PC-3 (cell line): ENCODE measurements at regions not wholly inside any gene's neighbourhood (a gene's known extent, or its start where the extent isn't known, plus 50 kb on each side); places are given as distances from the start of the nearest gene placed in this dataset.
A peak's percentile ranks its signal among the peaks of the same experiment; 100 is the strongest.

ENCODE experiments used
- ATAC-seq: fragments of 200-7000 bp; cut with Tn5 transposase; 2 replicates; pipeline ENCODE4 v1.9.1; 2020; ENCODE audit warnings: mild to moderate bottlenecking, moderate library complexity
- BruUV-seq: library from RNA; stranded (reverse); fragments of 400-500 nt; replicated peaks from 2 replicates; lab custom pipeline; 2021; lab: Mats Ljungman, UMichigan
- CTCF ChIA-PET: fragments of 300-600 bp; sonication (Branson Sonifier 250); formaldehyde crosslinking; loops from one replicate; lab custom pipeline; 2022; ENCODE audit warnings: antibody characterized with exemption; lab: Charles Lee
- POLR2A ChIA-PET: fragments of 300-600 bp; sonication (Branson Sonifier 250); formaldehyde crosslinking; loops from one replicate; lab custom pipeline; 2022; ENCODE audit warnings: antibody characterized with exemption; ENCODE audit not compliant: unreplicated experiment; lab: Charles Lee
- DNase-seq: peaks from one replicate; pipeline ENCODE4 v3.0.0-alpha.2; 2015
- H2AFZ ChIP-seq: fragments of 300-600 bp; sonication (generic); 2 replicates; pipeline ENCODE4 v1.6.0; 2016; ENCODE audit warnings: antibody characterized with exemption, low read length
- H3F3A ChIP-seq: fragments of 300-600 bp; sonication (generic); one replicate; pipeline ENCODE4 v1.6.0; 2017; ENCODE audit warnings: antibody characterized with exemption, low read length, control low read depth, mild to moderate bottlenecking; ENCODE audit not compliant: unreplicated experiment
- H3K27ac ChIP-seq: fragments of 300-600 bp; sonication (generic); 2 replicates; pipeline ENCODE4 v1.5.1; 2016; ENCODE audit warnings: mild to moderate bottlenecking, low read length
- H3K27me3 ChIP-seq: fragments of 300-600 bp; sonication (generic); 2 replicates; pipeline ENCODE4 v1.6.1; 2016; ENCODE audit warnings: low read length, mixed read lengths
- H3K36me3 ChIP-seq: fragments of 300-600 bp; sonication (generic); 2 replicates; pipeline ENCODE4 v1.6.1; 2016; ENCODE audit warnings: low read depth, mixed run types, low read length, mixed read lengths
- H3K4me1 ChIP-seq: fragments of 300-600 bp; sonication (generic); 2 replicates; pipeline ENCODE4 v1.5.1; 2016; ENCODE audit warnings: low read length; ENCODE audit not compliant: insufficient read depth
- H3K4me2 ChIP-seq: fragments of 300-600 bp; sonication (generic); 2 replicates; pipeline ENCODE4 v1.6.0; 2016; ENCODE audit warnings: low read length
- H3K4me3 ChIP-seq: fragments of 300-600 bp; sonication (generic); 2 replicates; pipeline ENCODE4 v1.5.1; 2016; ENCODE audit warnings: mild to moderate bottlenecking, low read length, mixed read lengths
- H3K79me2 ChIP-seq: fragments of 300-600 bp; sonication (generic); 2 replicates; pipeline ENCODE4 v1.6.1; 2017; ENCODE audit warnings: low read length, mixed read lengths
- H3K9ac ChIP-seq: fragments of 300-600 bp; sonication (generic); 2 replicates; pipeline ENCODE4 v1.6.0; 2016; ENCODE audit warnings: mild to moderate bottlenecking, low read length
- H3K9me2 ChIP-seq: fragments of 300-600 bp; sonication (generic); replicated peaks from 2 replicates; pipeline ENCODE4 v1.6.1; 2016; ENCODE audit warnings: mixed run types, low read length, mixed read lengths
- H3K9me3 ChIP-seq: fragments of 300-600 bp; sonication (generic); 2 replicates; pipeline ENCODE4 v1.6.1; 2016; ENCODE audit warnings: low read length, mixed read lengths
- H4K20me1 ChIP-seq: fragments of 300-600 bp; sonication (generic); 2 replicates; pipeline ENCODE4 v1.6.1; 2016; ENCODE audit warnings: low read length, mixed read lengths
- EZH2 ChIP-seq: fragments of 300-600 bp; sonication (generic); IDR thresholded peaks from one replicate; pipeline ENCODE4 v1.6.1; 2017; ENCODE audit warnings: antibody characterized with exemption, mild to moderate bottlenecking, low read length; ENCODE audit not compliant: unreplicated experiment
- EZH2phosphoT487 ChIP-seq: fragments of 300-600 bp; sonication (generic); IDR thresholded peaks from 2 replicates; pipeline ENCODE4 v1.6.1; 2018; ENCODE audit warnings: mild to moderate bottlenecking, antibody characterized with exemption, low read length, borderline replicate concordance
- intact Hi-C: fragments of 100-400 bp; cut with micrococcal nuclease; formaldehyde crosslinking; loops from 2 replicates; pipeline ENCODE4 v1.9.0; 2023
- TF ChIP-seq, protein P1 (sequence below): fragments of 300-600 bp; sonication (generic); conservative IDR thresholded peaks from 2 replicates; pipeline ENCODE4 v1.5.1; 2017; ENCODE audit warnings: antibody characterized with exemption, low read depth, mild to moderate bottlenecking, low read length

DNA sequence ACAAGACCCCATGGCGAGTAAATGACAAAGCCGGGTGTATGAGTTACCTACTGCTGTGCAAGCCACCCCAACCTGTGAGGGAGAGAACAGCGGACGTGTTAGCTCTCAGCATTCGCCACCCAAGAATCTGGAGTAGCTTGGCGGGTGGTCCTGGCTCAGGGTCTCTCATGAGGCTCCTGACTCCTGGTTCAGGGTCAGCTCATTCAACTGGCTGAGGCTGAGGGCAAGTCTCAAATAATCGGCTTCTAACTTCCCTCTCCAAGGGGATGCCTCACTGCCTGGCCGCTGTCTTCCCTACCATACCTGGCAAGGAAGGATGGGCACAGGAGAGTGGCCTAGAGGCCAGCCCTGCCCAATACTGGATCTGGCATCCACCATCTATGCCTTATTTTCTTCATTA is 94.2 kb downstream of the HTR5A start:
- H3F3A ChIP-seq = no peaks in the 10 kb centered on the region
- ChIA-PET POLR2A (no interaction called here), CTCF (no interaction called here)
- H3K27ac ChIP-seq = no peak overlapping the region
- H4K20me1 ChIP-seq = no peaks in the 10 kb centered on the region
- H3K79me2 ChIP-seq = no peaks in the 10 kb centered on the region
- H3K9me3 ChIP-seq = no peaks in the 10 kb centered on the region
- intact Hi-C loops = loop anchor here (10.0 kb wide), 1 partner anchor 160 kb away; the partner anchor contains the start of gene PAXIP1
- no peaks in the 10 kb centered on the region for H3K36me3 ChIP-seq
- ATAC-seq = no peak
- no peak overlapping the region for H2AFZ ChIP-seq
- peaks cover 41% of the 10 kb centered on the region for H3K27me3 ChIP-seq
- H3K4me2 ChIP-seq = no peak overlapping the region
- no TSS peak for BruUV-seq
- DNase-seq = no peak
- TF ChIP-seq, protein P1, sequence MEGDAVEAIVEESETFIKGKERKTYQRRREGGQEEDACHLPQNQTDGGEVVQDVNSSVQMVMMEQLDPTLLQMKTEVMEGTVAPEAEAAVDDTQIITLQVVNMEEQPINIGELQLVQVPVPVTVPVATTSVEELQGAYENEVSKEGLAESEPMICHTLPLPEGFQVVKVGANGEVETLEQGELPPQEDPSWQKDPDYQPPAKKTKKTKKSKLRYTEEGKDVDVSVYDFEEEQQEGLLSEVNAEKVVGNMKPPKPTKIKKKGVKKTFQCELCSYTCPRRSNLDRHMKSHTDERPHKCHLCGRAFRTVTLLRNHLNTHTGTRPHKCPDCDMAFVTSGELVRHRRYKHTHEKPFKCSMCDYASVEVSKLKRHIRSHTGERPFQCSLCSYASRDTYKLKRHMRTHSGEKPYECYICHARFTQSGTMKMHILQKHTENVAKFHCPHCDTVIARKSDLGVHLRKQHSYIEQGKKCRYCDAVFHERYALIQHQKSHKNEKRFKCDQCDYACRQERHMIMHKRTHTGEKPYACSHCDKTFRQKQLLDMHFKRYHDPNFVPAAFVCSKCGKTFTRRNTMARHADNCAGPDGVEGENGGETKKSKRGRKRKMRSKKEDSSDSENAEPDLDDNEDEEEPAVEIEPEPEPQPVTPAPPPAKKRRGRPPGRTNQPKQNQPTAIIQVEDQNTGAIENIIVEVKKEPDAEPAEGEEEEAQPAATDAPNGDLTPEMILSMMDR = no peak
- TF ChIP-seq EZH2 (no peak), EZH2phosphoT487 (no peak)
- H3K4me1 ChIP-seq = peaks cover 4% of the 10 kb centered on the region; the same call in 1 of the 2 replicates
- no peak overlapping the region for H3K4me3 ChIP-seq
- H3K9me2 ChIP-seq = no peaks in the 10 kb centered on the region
- no peak overlapping the region for H3K9ac ChIP-seq

DNA sequence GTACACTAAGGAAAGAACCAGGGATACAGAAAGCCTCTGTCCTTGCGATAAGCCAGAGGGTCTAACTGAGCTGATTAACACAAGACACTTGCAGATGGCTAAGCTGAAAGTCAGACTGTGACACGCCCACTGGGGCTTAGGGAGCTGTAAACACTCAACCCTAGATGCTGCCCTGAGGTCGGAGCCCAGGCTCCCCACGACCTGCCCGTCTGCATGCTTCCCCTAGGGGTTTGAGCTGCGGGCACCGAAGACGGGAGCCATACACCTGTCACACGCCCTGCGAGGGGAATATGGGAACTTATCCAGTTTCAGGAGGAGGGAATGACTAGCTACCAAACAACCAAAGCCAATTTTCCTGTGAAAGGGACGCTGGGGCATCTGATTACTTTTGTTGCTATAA is 96.0 kb downstream of the HTR5A start:
- intact Hi-C loops = loop anchor here (10.0 kb wide), 1 partner anchor 161 kb away; the partner anchor contains the start of gene PAXIP1
- CTCF ChIA-PET = no interaction called here

More for the DNA sequence above, 96.0 kb downstream of the HTR5A start:
- Histone ChIP-seq H3K9ac (no peak overlapping the region), H3K4me1 (peaks cover 4% of the 10 kb centered on the region; the same call in 1 of the 2 replicates), H3K9me2 (no peaks in the 10 kb centered on the region), H3K9me3 (no peaks in the 10 kb centered on the region), H4K20me1 (no peaks in the 10 kb centered on the region), H3K36me3 (no peaks in the 10 kb centered on the region), H3K79me2 (no peaks in the 10 kb centered on the region), H3K4me3 (no peak overlapping the region), H3K27ac (no peak overlapping the region), H3K4me2 (no peak overlapping the region), H3K27me3 (peaks cover 44% of the 10 kb centered on the region), H3F3A (no peaks in the 10 kb centered on the region), H2AFZ (peak overlapping the region; percentile 28; the same call in 1 of the 2 replicates)
- DNase-seq (no peak), ATAC-seq (no peak)
- BruUV-seq = no TSS peak
- no peak for TF ChIP-seq EZH2
- no peak for TF ChIP-seq EZH2phosphoT487
- TF ChIP-seq, protein P1 = no peak
- POLR2A ChIA-PET = no interaction called here
